Caco-2 (cell line): ENCODE measurements at regions not wholly inside any gene's neighbourhood (a gene's known extent, or its start where the extent isn't known, plus 50 kb on each side); places are given as distances from the start of the nearest gene placed in this dataset.

ENCODE experiments used
- BruUV-seq: library from RNA; stranded (reverse); fragments of 400-500 nt; replicated peaks from 2 replicates; lab custom pipeline; 2021; lab: Mats Ljungman, UMichigan
- CTCF ChIA-PET: fragments of 300-600 bp; sonication (Branson Sonifier 250); formaldehyde crosslinking; loops from one replicate; lab custom pipeline; 2022; ENCODE audit warnings: antibody characterized with exemption; lab: Charles Lee
- POLR2A ChIA-PET: fragments of 300-600 bp; sonication (Branson Sonifier 250); formaldehyde crosslinking; loops from one replicate; lab custom pipeline; 2022; ENCODE audit warnings: antibody characterized with exemption; lab: Charles Lee
- DNase-seq, 2 experiments: peaks; one replicate each; pipeline versions ENCODE4 v3.0.0 to v3.0.0-alpha.2; 2020 to 2022
- H3K27me3 ChIP-seq: replicated peaks from 2 replicates; pipeline ENCODE4 v1.6.0; 2011; ENCODE audit warnings: low read length; ENCODE audit not compliant: control insufficient read depth, insufficient read depth
- H3K36me3 ChIP-seq: 2 replicates; pipeline ENCODE4 v1.5.1; 2011; ENCODE audit warnings: low read length; ENCODE audit not compliant: control insufficient read depth, insufficient read depth
- H3K4me1 ChIP-seq: fragments of 250-450 bp; sonication (Bioruptor Pico); 2 replicates; pipeline ENCODE4 v1.5.1; 2020; ENCODE audit warnings: mild to moderate bottlenecking
- H3K4me3 ChIP-seq: 2 replicates; pipeline ENCODE4 v1.5.1; 2011; ENCODE audit warnings: low read depth, mild to moderate bottlenecking, control low read depth, low read length
- H3K9me3 ChIP-seq: fragments of 250-450 bp; sonication (Bioruptor Pico); 2 replicates; pipeline ENCODE4 v1.5.1; 2020; ENCODE audit warnings: mild to moderate bottlenecking, moderate library complexity
- H3K27ac Mint-ChIP-seq: one replicate; pipeline ENCODE4 v1.8.0; 2022; ENCODE audit warnings: mixed read lengths; ENCODE audit not compliant: unreplicated experiment
- H3K27me3 Mint-ChIP-seq: one replicate; pipeline ENCODE4 v1.8.0; 2022; ENCODE audit warnings: mixed read lengths; ENCODE audit not compliant: insufficient read depth, unreplicated experiment
- H3K36me3 Mint-ChIP-seq: one replicate; pipeline ENCODE4 v1.8.0; 2022; ENCODE audit warnings: mild to moderate bottlenecking, mixed read lengths; ENCODE audit not compliant: insufficient read depth, unreplicated experiment
- H3K4me1 Mint-ChIP-seq: one replicate; pipeline ENCODE4 v1.8.0; 2022; ENCODE audit warnings: low read depth, mixed read lengths; ENCODE audit not compliant: unreplicated experiment
- H3K4me3 Mint-ChIP-seq: one replicate; pipeline ENCODE4 v1.8.0; 2022; ENCODE audit warnings: mild to moderate bottlenecking, moderate library complexity, mixed read lengths; ENCODE audit not compliant: unreplicated experiment
- H3K9me3 Mint-ChIP-seq: one replicate; pipeline ENCODE4 v1.8.0; 2022; ENCODE audit warnings: mixed read lengths; ENCODE audit not compliant: unreplicated experiment
- intact Hi-C: fragments of 100-400 bp; cut with micrococcal nuclease; formaldehyde crosslinking; loops from one replicate; pipeline ENCODE4 v1.10.0; 2022; ENCODE audit not compliant: unreplicated experiment
- TF ChIP-seq, protein P1 (sequence below), 2 experiments: fragments of 200-600 bp in 1 of 2; IDR thresholded peaks; 1 replicate in 1 of 2; 2 replicates in 1 of 2; pipeline versions ENCODE4 v1.5.1 to v1.8.0; 2011 to 2022; ENCODE audit warnings: antibody characterized with exemption in 1 of 2, control low read depth in 1 of 2, inconsistent platforms in 1 of 2, low read depth in 1 of 2, low read length in 1 of 2, mild to moderate bottlenecking in 1 of 2, moderate library complexity in 1 of 2; ENCODE audit not compliant: insufficient read depth in 1 of 2, severe bottlenecking in 1 of 2, unreplicated experiment in 1 of 2

DNA sequence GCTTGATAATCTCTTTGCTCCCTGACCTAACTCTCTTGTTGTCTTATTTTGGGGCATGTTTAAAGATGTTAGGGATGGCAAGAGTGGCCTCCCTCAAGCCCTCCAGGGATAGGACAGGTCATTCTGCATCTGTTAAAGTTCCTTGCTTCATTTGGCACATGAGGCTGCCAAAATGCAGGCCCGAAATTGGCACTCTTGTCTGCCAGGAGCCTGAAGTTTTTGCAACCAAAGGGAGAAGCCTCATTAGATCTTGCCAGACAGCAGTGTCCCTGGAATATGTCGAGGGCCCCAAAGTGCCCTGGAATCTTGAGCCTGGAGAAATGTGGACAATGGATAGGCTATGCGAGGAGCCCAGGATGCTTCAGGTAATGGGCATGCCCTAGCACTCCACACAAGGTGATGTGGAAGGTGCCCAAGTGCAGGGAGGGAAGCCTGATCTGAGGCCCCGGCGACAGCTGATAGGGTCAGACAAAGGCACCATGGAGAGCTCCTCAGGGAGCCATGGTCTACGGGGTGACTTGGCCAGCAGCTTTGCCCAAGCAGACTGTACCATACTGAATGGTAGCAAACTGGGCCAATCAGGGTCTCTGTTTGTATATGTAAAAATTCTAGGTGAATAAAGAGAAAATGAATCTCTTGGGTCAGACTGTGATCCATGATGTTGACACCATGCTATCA, 173.0 kb upstream of the WSCD2 start:
- no peaks in the 10 kb centered on the region for H3K4me1 Mint-ChIP-seq
- H3K9me3 ChIP-seq, result no peaks in the 10 kb centered on the region
- intact Hi-C loops, result no loop called here
- no peaks in the 10 kb centered on the region for H3K4me1 ChIP-seq
- no peak overlapping the region for H3K4me3 ChIP-seq
- H3K27me3 Mint-ChIP-seq, result peaks cover 29% of the 10 kb centered on the region
- H3K9me3 Mint-ChIP-seq, result no peaks in the 10 kb centered on the region
- H3K36me3 ChIP-seq, result no peaks in the 10 kb centered on the region
- no peak overlapping the region for H3K4me3 Mint-ChIP-seq
- H3K27me3 ChIP-seq, result no peaks in the 10 kb centered on the region
- no peak overlapping the region for H3K27ac Mint-ChIP-seq
- DNase-seq, result no peak
- H3K36me3 Mint-ChIP-seq, result no peaks in the 10 kb centered on the region
- ChIA-PET POLR2A (no interaction called here), CTCF (no interaction called here)
- TF ChIP-seq, protein P1, sequence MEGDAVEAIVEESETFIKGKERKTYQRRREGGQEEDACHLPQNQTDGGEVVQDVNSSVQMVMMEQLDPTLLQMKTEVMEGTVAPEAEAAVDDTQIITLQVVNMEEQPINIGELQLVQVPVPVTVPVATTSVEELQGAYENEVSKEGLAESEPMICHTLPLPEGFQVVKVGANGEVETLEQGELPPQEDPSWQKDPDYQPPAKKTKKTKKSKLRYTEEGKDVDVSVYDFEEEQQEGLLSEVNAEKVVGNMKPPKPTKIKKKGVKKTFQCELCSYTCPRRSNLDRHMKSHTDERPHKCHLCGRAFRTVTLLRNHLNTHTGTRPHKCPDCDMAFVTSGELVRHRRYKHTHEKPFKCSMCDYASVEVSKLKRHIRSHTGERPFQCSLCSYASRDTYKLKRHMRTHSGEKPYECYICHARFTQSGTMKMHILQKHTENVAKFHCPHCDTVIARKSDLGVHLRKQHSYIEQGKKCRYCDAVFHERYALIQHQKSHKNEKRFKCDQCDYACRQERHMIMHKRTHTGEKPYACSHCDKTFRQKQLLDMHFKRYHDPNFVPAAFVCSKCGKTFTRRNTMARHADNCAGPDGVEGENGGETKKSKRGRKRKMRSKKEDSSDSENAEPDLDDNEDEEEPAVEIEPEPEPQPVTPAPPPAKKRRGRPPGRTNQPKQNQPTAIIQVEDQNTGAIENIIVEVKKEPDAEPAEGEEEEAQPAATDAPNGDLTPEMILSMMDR (IDR thresholded peaks at IDR 0.05; ENCODE audit: insufficient read depth in 1 of 2, low read depth in 1 of 2, low read length in 1 of 2, severe bottlenecking in 1 of 2, unreplicated experiment in 1 of 2), result no peak
- no TSS peak for BruUV-seq

DNA sequence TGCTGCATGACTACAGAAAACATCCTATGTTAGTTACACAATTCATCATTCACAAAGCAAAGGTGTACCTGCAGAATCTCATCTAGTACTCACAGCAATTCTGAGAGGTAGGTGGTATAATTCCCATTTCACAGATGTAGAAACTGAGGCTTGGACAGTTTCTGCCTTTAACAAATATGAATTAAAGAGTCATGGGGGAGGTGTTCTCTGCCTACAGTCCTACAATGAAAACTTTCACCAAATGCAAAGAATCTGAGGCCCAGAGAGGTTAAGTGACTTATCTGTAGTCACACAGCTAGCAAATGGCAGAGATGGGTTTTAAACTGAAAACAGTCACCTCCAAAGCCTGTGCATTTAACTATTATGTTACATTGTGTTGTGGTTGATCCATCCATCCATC, 171.6 kb upstream of the WSCD2 start:
- ChIA-PET CTCF (no interaction called here), POLR2A (no interaction called here)
- no peak overlapping the region for H3K4me3 Mint-ChIP-seq
- no TSS peak for BruUV-seq
- no peak overlapping the region for H3K4me3 ChIP-seq
- H3K27me3 Mint-ChIP-seq, result peaks cover 24% of the 10 kb centered on the region
- no peak for DNase-seq
- H3K9me3 ChIP-seq, result no peaks in the 10 kb centered on the region
- no peaks in the 10 kb centered on the region for H3K36me3 Mint-ChIP-seq
- no peaks in the 10 kb centered on the region for H3K36me3 ChIP-seq
- TF ChIP-seq, protein P1 (IDR thresholded peaks at IDR 0.05; ENCODE audit: insufficient read depth in 1 of 2, low read depth in 1 of 2, low read length in 1 of 2, severe bottlenecking in 1 of 2, unreplicated experiment in 1 of 2), result no peak
- intact Hi-C loops, result no loop called here
- H3K4me1 ChIP-seq, result no peaks in the 10 kb centered on the region
- H3K9me3 Mint-ChIP-seq, result no peaks in the 10 kb centered on the region
- H3K27ac Mint-ChIP-seq, result no peak overlapping the region
- H3K4me1 Mint-ChIP-seq, result no peaks in the 10 kb centered on the region
- H3K27me3 ChIP-seq, result no peaks in the 10 kb centered on the region

DNA sequence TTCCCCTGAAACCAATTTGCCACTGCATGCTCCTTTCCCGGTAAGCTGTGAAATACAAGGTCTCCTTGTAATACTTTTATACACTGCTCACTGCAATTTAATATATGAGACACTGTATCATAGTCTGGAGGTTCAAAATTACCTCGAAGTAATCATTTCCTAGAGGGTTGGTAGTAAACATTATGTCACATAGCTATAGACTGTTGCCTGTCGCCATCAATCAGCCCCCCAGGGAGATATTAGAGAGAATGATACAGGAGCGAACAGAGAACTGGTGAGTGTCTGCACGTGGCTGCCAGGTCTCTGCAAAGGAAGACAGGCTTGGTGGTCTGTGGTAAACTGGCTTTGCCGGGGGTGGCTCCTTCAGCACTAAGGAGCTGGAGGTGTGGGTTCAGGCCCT, 165.5 kb upstream of the WSCD2 start:
- no peaks in the 10 kb centered on the region for H3K9me3 ChIP-seq
- H3K36me3 ChIP-seq, result no peaks in the 10 kb centered on the region
- H3K9me3 Mint-ChIP-seq, result no peaks in the 10 kb centered on the region
- H3K27me3 ChIP-seq, result no peaks in the 10 kb centered on the region
- H3K36me3 Mint-ChIP-seq, result no peaks in the 10 kb centered on the region
- no peaks in the 10 kb centered on the region for H3K4me1 Mint-ChIP-seq
- intact Hi-C loops, result no loop called here
- no peak overlapping the region for H3K27ac Mint-ChIP-seq
- no peak for DNase-seq
- POLR2A ChIA-PET, result interaction anchor here (0.6 kb wide), 1 partner anchor 556 kb away, joined by 7 read pairs; no protein-coding TSS in a partner anchor
- TF ChIP-seq, protein P1 (IDR thresholded peaks at IDR 0.05; ENCODE audit: insufficient read depth in 1 of 2, low read depth in 1 of 2, low read length in 1 of 2, severe bottlenecking in 1 of 2, unreplicated experiment in 1 of 2), result no peak
- CTCF ChIA-PET, result no interaction called here
- no peak overlapping the region for H3K4me3 Mint-ChIP-seq
- no TSS peak for BruUV-seq
- H3K27me3 Mint-ChIP-seq, result peaks cover 3% of the 10 kb centered on the region
- H3K4me1 ChIP-seq, result no peaks in the 10 kb centered on the region
- H3K4me3 ChIP-seq, result no peak overlapping the region
